WTC11 (cell line): ENCODE measurements at regions not wholly inside any gene's neighbourhood (a gene's known extent, or its start where the extent isn't known, plus 50 kb on each side); places are given as distances from the start of the nearest gene placed in this dataset.

Experiments
- ATAC-seq: fragments of 200-7000 bp; cut with Tn5 transposase; 2 replicates; pipeline ENCODE4 v1.10.0; 2021; ENCODE audit warnings: mild to moderate bottlenecking, moderate library complexity
- CTCF ChIA-PET: fragments of 300-600 bp; sonication (Branson Sonifier 250); formaldehyde crosslinking; loops from one replicate; lab custom pipeline; 2021; ENCODE audit warnings: antibody characterized with exemption; lab: Charles Lee
- POLR2A ChIA-PET: fragments of 350-600 bp; sonication (Branson Sonifier 250); formaldehyde crosslinking; loops from one replicate; lab custom pipeline; 2021; ENCODE audit warnings: antibody characterized with exemption; lab: Charles Lee
- DNase-seq: peaks from one replicate; pipeline ENCODE4 v3.0.0; 2021; ENCODE audit warnings: low spot score
- H3K27ac Mint-ChIP-seq: 2 replicates; pipeline ENCODE4 v1.8.0; 2021; ENCODE audit warnings: mixed read lengths
- H3K27me3 Mint-ChIP-seq: 2 replicates; pipeline ENCODE4 v1.8.0; 2021; ENCODE audit warnings: low read depth, mild to moderate bottlenecking, moderate library complexity, mixed read lengths
- H3K36me3 Mint-ChIP-seq: 2 replicates; pipeline ENCODE4 v1.8.0; 2021; ENCODE audit warnings: mixed read lengths
- H3K4me1 Mint-ChIP-seq: 2 replicates; pipeline ENCODE4 v1.8.0; 2022; ENCODE audit warnings: mixed read lengths
- H3K4me3 Mint-ChIP-seq: 2 replicates; pipeline ENCODE4 v1.8.0; 2021; ENCODE audit warnings: mild to moderate bottlenecking, moderate library complexity, mixed read lengths
- H3K9me3 Mint-ChIP-seq: 2 replicates; pipeline ENCODE4 v1.8.0; 2021; ENCODE audit warnings: mixed read lengths
- AR ChIP-seq: fragments of 250-450 bp; sonication (Bioruptor Pico); IDR thresholded peaks from 2 replicates; pipeline ENCODE4 v1.9.0; 2021; ENCODE audit warnings: mild to moderate bottlenecking
- ARID4B ChIP-seq: sonication (generic); formaldehyde crosslinking; IDR thresholded peaks from 2 replicates; pipeline ENCODE4 v1.8.0; 2023; ENCODE audit warnings: missing genetic modification reagents, mild to moderate bottlenecking, borderline replicate concordance
- CREB1 ChIP-seq: sonication (generic); formaldehyde crosslinking; IDR thresholded peaks from 2 replicates; pipeline ENCODE4 v1.8.0; 2023; ENCODE audit warnings: mild to moderate bottlenecking, missing genetic modification reagents
- E2F1 ChIP-seq: sonication (generic); formaldehyde crosslinking; IDR thresholded peaks from 2 replicates; pipeline ENCODE4 v1.8.0; 2022; ENCODE audit warnings: mild to moderate bottlenecking, missing genetic modification reagents
- ELF4 ChIP-seq: sonication (generic); formaldehyde crosslinking; IDR thresholded peaks from 2 replicates; pipeline ENCODE4 v1.8.1; 2022; ENCODE audit warnings: low read depth, mild to moderate bottlenecking, moderate library complexity, missing genetic modification reagents
- EMX1 ChIP-seq: fragments of 250-450 bp; sonication (Bioruptor Pico); IDR thresholded peaks from 2 replicates; pipeline ENCODE4 v1.8.0; 2021; ENCODE audit warnings: mild to moderate bottlenecking
- MXD4 ChIP-seq: fragments of 250-450 bp; sonication (Bioruptor Pico); IDR thresholded peaks from 2 replicates; pipeline ENCODE4 v1.8.0; 2021; ENCODE audit warnings: mild to moderate bottlenecking, moderate library complexity, borderline replicate concordance
- NFATC4 ChIP-seq: fragments of 250-450 bp; sonication (Bioruptor Pico); IDR thresholded peaks from 2 replicates; pipeline ENCODE4 v1.9.0; 2021; ENCODE audit warnings: mild to moderate bottlenecking
- SMAD3 ChIP-seq: sonication (generic); formaldehyde crosslinking; IDR thresholded peaks from 2 replicates; pipeline ENCODE4 v1.8.0; 2022; ENCODE audit warnings: missing genetic modification reagents, mild to moderate bottlenecking, borderline replicate concordance
- STAT6 ChIP-seq: sonication (generic); formaldehyde crosslinking; conservative IDR thresholded peaks from 2 replicates; pipeline ENCODE4 v1.8.1; 2023; ENCODE audit warnings: mild to moderate bottlenecking, low read depth, missing genetic modification reagents, moderate library complexity
- TCF7 ChIP-seq: sonication (generic); formaldehyde crosslinking; IDR thresholded peaks from 2 replicates; pipeline ENCODE4 v1.8.0; 2022; ENCODE audit warnings: mild to moderate bottlenecking, low read depth, missing genetic modification reagents, moderate library complexity
- TEAD4 ChIP-seq: sonication (generic); formaldehyde crosslinking; IDR thresholded peaks from 2 replicates; pipeline ENCODE4 v1.8.0; 2022; ENCODE audit warnings: mild to moderate bottlenecking, missing genetic modification reagents
- ZNF232 ChIP-seq: sonication (generic); formaldehyde crosslinking; IDR thresholded peaks from 2 replicates; pipeline ENCODE4 v1.8.0; 2022; ENCODE audit warnings: mild to moderate bottlenecking, missing genetic modification reagents
- ZNF317 ChIP-seq: sonication (generic); formaldehyde crosslinking; IDR thresholded peaks from 2 replicates; pipeline ENCODE4 v1.8.1; 2023; ENCODE audit warnings: low read depth, mild to moderate bottlenecking, moderate library complexity, missing genetic modification reagents, borderline replicate concordance
- ZNF396 ChIP-seq: fragments of 250-450 bp; sonication (Bioruptor Pico); IDR thresholded peaks from 2 replicates; pipeline ENCODE4 v1.8.0; 2021; ENCODE audit warnings: mild to moderate bottlenecking, moderate library complexity, borderline replicate concordance

- no peak for TF ChIP-seq ELF4
- TF ChIP-seq, all 79 proteins: peak for 0
Observed at GRCh38 chr10:44313761-44314165, 71.1 kb downstream of the CXCL12 start (continued).

- Mint-ChIP-seq H3K4me1 (peaks cover 32% of the 10 kb centered on the region), H3K9me3 (peaks cover 7% of the 10 kb centered on the region; the same call in 1 of the 2 replicates), H3K4me3 (no peak overlapping the region), H3K27me3 (peaks cover 32% of the 10 kb centered on the region), H3K36me3 (no peaks in the 10 kb centered on the region), H3K27ac (no peak overlapping the region)
- TF ChIP-seq NFATC4 (CRISPR knock-in tag) (no peak), STAT6 (CRISPR knock-in tag) (no peak), ZNF232 (CRISPR knock-in tag) (no peak), AR (CRISPR knock-in tag) (no peak), MXD4 (CRISPR knock-in tag) (no peak), TCF7 (CRISPR knock-in tag) (no peak), CREB1 (CRISPR knock-in tag) (no peak), TEAD4 (no peak), EMX1 (CRISPR knock-in tag) (no peak), ZNF317 (no peak), ZNF396 (CRISPR knock-in tag) (no peak), ARID4B (CRISPR knock-in tag) (no peak), SMAD3 (CRISPR knock-in tag) (no peak), E2F1 (CRISPR knock-in tag) (no peak)
- POLR2A ChIA-PET: no interaction called here
- ATAC-seq: no peak
- CTCF ChIA-PET: interaction anchor here (2.4 kb wide), 1 partner anchor 74 kb away, joined by 19 read pairs; no protein-coding TSS in a partner anchor
- no peak for DNase-seq
Observed at GRCh38 chr10:44312401-44312800, 72.5 kb downstream of the CXCL12 start.
